Right lobe of liver (tissue), 4 donors: ENCODE measurements at regions not wholly inside any gene's neighbourhood (a gene's known extent, or its start where the extent isn't known, plus 50 kb on each side); places are given as distances from the start of the nearest gene placed in this dataset.

Experiments used
- CTCF ChIP-seq, 4 donors: fragments of 200-600 bp in 3 of 4; fragments of 450-650 bp in 1 of 4; IDR thresholded peaks; one replicate each; pipeline versions ENCODE4 v1.5.1 to v1.8.0; 2016 to 2022; ENCODE audit warnings: antibody characterized with exemption in 4 of 4, mild to moderate bottlenecking in 2 of 4
- POLR2A ChIP-seq: fragments of 450-650 bp; IDR thresholded peaks from one replicate; pipeline ENCODE4 v1.6.1; 2017; ENCODE audit warnings: antibody characterized with exemption, mild to moderate bottlenecking
- donor health status: DM: no; HTN: no; CAD: no.
- donor health status: DM: no; HTN: no; CAD: no.
- donor health status: DM: no; HTN: yes; CAD: no.

DNA sequence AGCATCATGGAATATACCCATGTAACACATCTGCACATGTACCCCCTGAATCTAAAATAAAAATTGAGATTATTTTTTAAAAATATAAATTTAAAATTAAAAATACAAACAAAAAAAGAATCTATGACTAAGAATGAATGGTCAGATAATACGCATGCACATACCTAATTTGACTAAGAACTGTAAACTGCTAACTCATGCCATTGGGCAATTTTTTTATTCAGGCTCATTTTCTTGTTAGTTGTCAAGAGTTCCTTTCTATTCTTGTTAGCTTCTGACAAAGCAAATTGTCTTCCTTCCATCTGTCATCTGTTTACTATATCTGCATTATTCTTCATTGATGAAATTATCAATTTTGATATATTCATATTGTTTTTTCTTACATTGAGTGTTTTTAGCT, 69.5 kb upstream of the HAND1 start:
- TF ChIP-seq CTCF (IDR thresholded peaks at IDR 0.05) (no peak), POLR2A (no peak)
